Neural progenitor cell (in vitro differentiated cells): ENCODE measurements at regions not wholly inside any gene's neighbourhood (a gene's known extent, or its start where the extent isn't known, plus 50 kb on each side); places are given as distances from the start of the nearest gene placed in this dataset.
A peak's percentile ranks its signal among the peaks of the same experiment; 100 is the strongest.

Source experiments
- DNase-seq: peaks from one replicate; pipeline ENCODE4 v3.0.0-alpha.2; 2016; ENCODE audit warnings: low spot score
- H2AFZ ChIP-seq: fragments of 200-600 bp; sonication (generic); replicated peaks from 2 replicates; pipeline ENCODE4 v1.6.1; 2016; ENCODE audit warnings: antibody characterized with exemption
- H3F3A ChIP-seq: fragments of 200-600 bp; sonication (generic); 2 replicates; pipeline ENCODE4 v1.6.1; 2016; ENCODE audit warnings: antibody characterized with exemption, low read depth
- H3K27ac ChIP-seq: fragments of 200-600 bp; sonication (generic); 2 replicates; pipeline ENCODE4 v1.5.1; 2016; ENCODE audit warnings: mild to moderate bottlenecking
- H3K27me3 ChIP-seq: fragments of 200-600 bp; sonication (generic); 2 replicates; pipeline ENCODE4 v1.6.1; 2016; ENCODE audit warnings: mild to moderate bottlenecking, moderate library complexity
- H3K36me3 ChIP-seq: fragments of 200-600 bp; sonication (generic); 2 replicates; pipeline ENCODE4 v1.5.1; 2016
- H3K4me1 ChIP-seq: fragments of 200-600 bp; sonication (generic); 2 replicates; pipeline ENCODE4 v1.6.1; 2016; ENCODE audit warnings: mixed run types
- H3K4me2 ChIP-seq: fragments of 200-600 bp; sonication (generic); 2 replicates; pipeline ENCODE4 v1.6.1; 2016
- H3K4me3 ChIP-seq: fragments of 200-600 bp; sonication (generic); 2 replicates; pipeline ENCODE4 v1.5.1; 2016
- H3K79me2 ChIP-seq: fragments of 200-600 bp; sonication (generic); 2 replicates; pipeline ENCODE4 v1.6.1; 2016; ENCODE audit warnings: low read depth
- H3K9ac ChIP-seq: fragments of 200-600 bp; sonication (generic); 2 replicates; pipeline ENCODE4 v1.6.1; 2016
- H3K9me3 ChIP-seq: fragments of 200-600 bp; sonication (generic); 2 replicates; pipeline ENCODE4 v1.5.1; 2016; ENCODE audit warnings: low read depth
- H4K20me1 ChIP-seq: fragments of 200-600 bp; sonication (generic); 2 replicates; pipeline ENCODE4 v1.6.1; 2016; ENCODE audit warnings: low read depth
- H3K27ac Mint-ChIP-seq: 3 replicates; pipeline ENCODE4 v1.8.0; 2021; ENCODE audit warnings: mixed read lengths
- H3K27me3 Mint-ChIP-seq: 2 replicates; pipeline ENCODE4 v1.8.0; 2022; ENCODE audit warnings: low read depth, mild to moderate bottlenecking, inconsistent platforms, moderate library complexity, mixed read lengths; ENCODE audit not compliant: insufficient read depth
- H3K36me3 Mint-ChIP-seq: 3 replicates; pipeline ENCODE4 v1.8.0; 2021; ENCODE audit warnings: mixed read lengths
- H3K4me1 Mint-ChIP-seq: 3 replicates; pipeline ENCODE4 v1.8.0; 2021; ENCODE audit warnings: mixed read lengths
- H3K4me3 Mint-ChIP-seq: 3 replicates; pipeline ENCODE4 v1.8.0; 2021; ENCODE audit warnings: mild to moderate bottlenecking, moderate library complexity, mixed read lengths
- H3K9me3 Mint-ChIP-seq: 3 replicates; pipeline ENCODE4 v1.8.0; 2020; ENCODE audit warnings: mixed read lengths
- CTCF ChIP-seq: fragments of 200-600 bp; sonication (generic); IDR thresholded peaks from 2 replicates; pipeline ENCODE4 v1.5.1; 2017; ENCODE audit warnings: antibody characterized with exemption, mild to moderate bottlenecking
- EZH2 ChIP-seq: fragments of 200-600 bp; sonication (generic); IDR thresholded peaks from 2 replicates; pipeline ENCODE4 v1.6.1; 2017; ENCODE audit warnings: antibody characterized with exemption, mild to moderate bottlenecking, moderate library complexity
- EZH2phosphoT487 ChIP-seq: fragments of 200-600 bp; sonication (generic); IDR thresholded peaks from 2 replicates; pipeline ENCODE4 v1.6.1; 2017; ENCODE audit warnings: antibody characterized with exemption

DNA sequence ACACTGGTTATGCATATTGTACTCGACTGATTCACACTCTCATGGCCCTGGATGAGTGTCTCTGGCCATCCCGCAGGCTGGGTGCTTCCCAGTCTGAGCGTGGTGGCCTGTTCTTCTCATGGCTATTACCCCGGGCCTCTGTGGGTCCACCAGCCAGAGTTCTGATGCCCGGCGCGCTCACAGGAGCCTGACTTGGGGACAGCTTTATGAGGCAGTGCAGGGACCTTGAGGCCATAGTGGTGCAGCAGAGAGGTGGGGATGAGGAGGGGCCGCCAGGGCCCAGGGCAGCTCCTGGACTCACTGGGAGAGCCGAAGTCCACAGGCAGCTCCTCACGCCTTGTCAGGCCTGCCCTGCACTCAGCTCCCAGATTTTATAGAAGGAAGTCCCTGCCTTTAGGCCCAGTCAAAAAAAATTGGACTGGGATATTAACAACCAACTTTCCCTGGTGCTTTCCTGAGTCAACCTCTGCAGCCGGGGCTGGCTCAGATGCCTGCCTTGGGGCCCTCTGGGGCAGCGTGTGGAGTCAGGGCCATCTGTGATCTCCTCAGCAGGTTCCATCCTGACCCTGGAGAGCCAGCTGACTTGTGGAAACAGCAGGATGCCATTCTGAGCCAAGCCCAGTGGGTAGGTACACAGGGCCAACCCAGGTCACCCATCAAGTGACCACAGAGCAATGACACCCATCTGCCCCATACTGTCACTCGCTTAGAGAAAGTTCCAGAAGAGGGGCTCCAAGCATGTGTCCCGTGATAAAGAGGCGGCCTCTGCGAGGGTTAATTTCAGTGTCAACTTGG is 89.4 kb upstream of the DIO3 start:
- no peaks in the 10 kb centered on the region for H3F3A ChIP-seq
- no peak overlapping the region for H3K27ac ChIP-seq
- H2AFZ ChIP-seq, result no peak overlapping the region
- H3K79me2 ChIP-seq, result no peaks in the 10 kb centered on the region
- H3K4me3 Mint-ChIP-seq, result no peak overlapping the region
- H3K9ac ChIP-seq, result no peak overlapping the region
- H3K9me3 Mint-ChIP-seq, result no peaks in the 10 kb centered on the region
- DNase-seq, result no peak
- H3K9me3 ChIP-seq, result no peaks in the 10 kb centered on the region
- no peak overlapping the region for H3K4me2 ChIP-seq
- peaks cover 17% of the 10 kb centered on the region for H3K27me3 Mint-ChIP-seq
- no peak for TF ChIP-seq CTCF
- no peak for TF ChIP-seq EZH2
- TF ChIP-seq EZH2phosphoT487, result no peak
- no peaks in the 10 kb centered on the region for H3K36me3 ChIP-seq
- H3K4me1 ChIP-seq, result no peaks in the 10 kb centered on the region
- no peaks in the 10 kb centered on the region for H3K27me3 ChIP-seq
- H3K4me1 Mint-ChIP-seq, result peaks cover 50% of the 10 kb centered on the region
- H3K27ac Mint-ChIP-seq, result no peak overlapping the region
- H3K36me3 Mint-ChIP-seq, result no peaks in the 10 kb centered on the region
- no peak overlapping the region for H3K4me3 ChIP-seq
- no peaks in the 10 kb centered on the region for H4K20me1 ChIP-seq

GRCh38 chr14:101472518-101472849 is 88.8 kb upstream of the DIO3 start:
- Histone ChIP-seq H3K9me3 (no peaks in the 10 kb centered on the region), H3K4me2 (no peak overlapping the region), H3K36me3 (no peaks in the 10 kb centered on the region), H3K9ac (no peak overlapping the region), H4K20me1 (no peaks in the 10 kb centered on the region), H2AFZ (no peak overlapping the region), H3K27ac (no peak overlapping the region), H3K4me3 (no peak overlapping the region), H3F3A (no peaks in the 10 kb centered on the region), H3K79me2 (no peaks in the 10 kb centered on the region), H3K4me1 (no peaks in the 10 kb centered on the region), H3K27me3 (no peaks in the 10 kb centered on the region)
- Mint-ChIP-seq H3K27me3 (peaks cover 14% of the 10 kb centered on the region), H3K36me3 (no peaks in the 10 kb centered on the region), H3K27ac (no peak overlapping the region), H3K4me1 (peaks cover 56% of the 10 kb centered on the region), H3K4me3 (no peak overlapping the region), H3K9me3 (no peaks in the 10 kb centered on the region)
- no peak for TF ChIP-seq CTCF
- TF ChIP-seq EZH2, result no peak
- no peak for TF ChIP-seq EZH2phosphoT487
- DNase-seq, result no peak

GRCh38 chr14:101473045-101473729 is 88.1 kb upstream of the DIO3 start:
- Histone ChIP-seq H3K9ac (no peak overlapping the region), H3K4me3 (no peak overlapping the region), H3K27me3 (no peaks in the 10 kb centered on the region), H3K4me1 (no peaks in the 10 kb centered on the region), H3K27ac (no peak overlapping the region), H3K9me3 (no peaks in the 10 kb centered on the region), H3F3A (no peaks in the 10 kb centered on the region), H4K20me1 (no peaks in the 10 kb centered on the region), H3K79me2 (no peaks in the 10 kb centered on the region), H3K36me3 (no peaks in the 10 kb centered on the region), H3K4me2 (no peak overlapping the region), H2AFZ (peak overlapping the region; percentile 72)
- H3K36me3 Mint-ChIP-seq, result no peaks in the 10 kb centered on the region
- H3K4me1 Mint-ChIP-seq, result peaks cover 59% of the 10 kb centered on the region
- TF ChIP-seq CTCF (no peak), EZH2 (no peak), EZH2phosphoT487 (no peak)
- no peaks in the 10 kb centered on the region for H3K9me3 Mint-ChIP-seq
- H3K27me3 Mint-ChIP-seq, result peaks cover 12% of the 10 kb centered on the region
- DNase-seq, result peak; percentile 62
- peak overlapping the region; percentile 57 for H3K4me3 Mint-ChIP-seq
- peak overlapping the region; percentile 39 for H3K27ac Mint-ChIP-seq
